GM12865 (cell line): ENCODE measurements at regions not wholly inside any gene's neighbourhood (a gene's known extent, or its start where the extent isn't known, plus 50 kb on each side); places are given as distances from the start of the nearest gene placed in this dataset.

Experiments
- DNase-seq: peaks from one replicate; pipeline ENCODE4 v3.0.0; 2010; ENCODE audit warnings: low read depth
- H3K4me3 ChIP-seq: 2 replicates; pipeline ENCODE4 v1.5.1; 2011; ENCODE audit warnings: mild to moderate bottlenecking, low read depth, low read length, control low read depth
- CTCF ChIP-seq: IDR thresholded peaks from 2 replicates; pipeline ENCODE4 v1.5.1; 2011; ENCODE audit warnings: low read length, control low read depth, low read depth, inconsistent platforms; ENCODE audit not compliant: insufficient read depth; ENCODE audit errors: missing control alignments

- no peak overlapping the region for H3K4me3 ChIP-seq
- TF ChIP-seq CTCF: no peak
- no peak for DNase-seq
These were observed 2032.8 kb downstream of the PCDH7 start for GRCh38 chr4:32752962-32753361.

DNA sequence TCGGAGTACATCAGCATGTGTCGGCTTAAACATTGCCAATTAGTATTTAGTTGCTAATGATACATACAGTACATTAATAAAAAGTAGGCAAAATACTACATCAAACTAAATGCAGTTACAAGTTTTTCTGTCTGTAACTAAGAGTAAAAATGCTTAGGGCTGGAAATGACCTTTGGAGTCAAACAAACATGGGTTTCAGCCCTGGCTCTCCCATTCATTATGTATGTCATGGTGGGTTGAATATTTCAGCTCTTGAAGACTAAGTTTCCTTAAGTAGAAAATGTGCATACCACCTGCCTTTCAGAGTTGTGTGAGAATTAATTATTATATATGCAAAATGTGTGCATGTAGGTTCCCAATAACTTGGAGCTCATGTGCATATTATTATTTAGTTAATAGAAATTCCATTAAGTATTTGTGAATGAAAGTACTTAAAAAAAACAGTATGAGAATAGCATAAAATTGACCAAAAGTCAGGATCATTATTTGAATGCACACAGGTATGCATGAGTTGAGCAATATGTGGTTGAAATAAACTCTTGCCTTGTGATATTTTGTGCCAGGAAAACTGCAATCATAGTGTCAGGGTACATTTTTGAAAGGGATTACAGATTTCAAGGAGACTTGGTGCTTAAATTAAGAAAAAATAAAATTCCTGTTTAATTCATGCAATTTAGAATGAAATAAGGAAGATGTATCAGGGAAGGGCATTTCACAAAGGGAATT, 2048.7 kb downstream of the PCDH7 start:
- H3K4me3 ChIP-seq: no peak overlapping the region
- DNase-seq: no peak
- no peak for TF ChIP-seq CTCF

DNA sequence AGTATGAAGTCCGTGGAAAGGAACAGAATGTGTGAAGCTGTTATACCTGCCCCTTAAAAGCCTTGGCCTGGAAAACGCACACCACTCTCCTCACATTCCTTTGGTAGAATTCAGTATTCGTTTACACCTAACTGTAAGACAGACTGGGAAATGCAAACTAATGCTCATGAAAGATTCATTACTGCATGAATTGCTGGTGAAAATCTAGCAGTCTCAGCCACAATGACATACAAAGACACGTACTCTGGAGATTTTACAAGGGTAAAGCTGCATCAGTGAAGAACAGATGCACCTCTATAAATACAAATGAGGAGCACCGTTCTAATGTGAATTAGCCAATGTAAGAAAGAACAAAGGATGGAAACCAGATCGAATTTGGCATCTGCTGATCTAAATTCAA, 2051.3 kb downstream of the PCDH7 start:
- TF ChIP-seq CTCF: no peak
- H3K4me3 ChIP-seq: no peak overlapping the region
- DNase-seq: no peak

- no peak overlapping the region for H3K4me3 ChIP-seq
- DNase-seq: no peak
- TF ChIP-seq CTCF: no peak
These were observed 2054.9 kb downstream of the PCDH7 start for GRCh38 chr4:32775049-32775448.

DNA sequence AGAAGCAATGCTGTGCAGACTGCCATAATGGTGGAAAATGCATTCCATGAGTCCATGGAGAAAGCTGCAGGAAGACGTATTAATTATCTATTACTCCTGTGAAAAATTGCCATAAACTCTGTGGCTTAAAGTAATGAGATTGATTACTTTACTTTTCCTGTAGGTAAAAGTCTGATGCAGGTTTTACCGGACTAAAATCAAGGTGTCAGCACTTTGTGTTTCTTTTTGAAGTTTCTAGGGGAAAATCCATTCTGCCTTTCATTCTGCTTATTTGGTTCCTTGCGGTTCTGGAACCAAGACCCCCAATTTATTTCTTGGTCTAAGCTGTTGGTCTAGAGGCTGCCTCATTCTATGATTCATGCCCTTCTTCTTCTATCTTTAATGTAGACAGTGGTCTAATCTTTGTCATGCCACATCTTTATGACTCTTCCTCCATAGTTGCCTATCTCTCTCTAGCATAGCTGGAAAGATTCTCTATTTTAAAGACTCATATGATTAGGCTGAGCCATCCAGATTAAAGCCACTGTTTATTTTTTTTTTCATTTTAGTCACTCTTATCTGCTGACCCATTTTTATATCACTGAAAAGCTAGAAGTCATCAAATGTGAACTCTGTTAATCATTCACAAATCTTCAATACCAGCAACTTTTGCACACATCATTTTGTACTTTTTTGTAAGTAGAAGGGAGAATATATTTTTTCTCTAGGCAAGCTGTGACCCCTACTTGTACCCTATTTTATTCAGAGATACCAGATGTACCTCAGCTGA, 2056.4 kb downstream of the PCDH7 start:
- no peak for TF ChIP-seq CTCF
- no peak for DNase-seq
- H3K4me3 ChIP-seq: no peak overlapping the region

DNA sequence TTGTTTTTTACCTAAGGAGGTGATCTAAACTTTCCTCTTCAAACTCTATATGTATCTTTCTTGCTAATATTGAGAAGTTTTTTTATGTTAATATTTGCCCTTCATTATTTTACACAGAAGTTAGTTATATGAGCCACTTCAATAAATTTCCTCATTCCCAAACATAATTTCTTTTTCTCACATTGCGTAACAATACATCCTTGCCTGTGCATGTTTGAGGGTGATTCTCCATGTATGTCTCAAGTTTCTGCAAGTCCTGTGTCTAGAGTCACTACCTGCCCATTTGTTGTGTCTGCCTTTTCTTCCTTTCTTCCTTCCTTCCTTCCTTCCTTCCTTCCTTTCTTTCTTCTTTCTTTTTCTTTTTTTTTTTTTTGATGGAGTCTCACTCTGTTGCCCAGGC, 2057.9 kb downstream of the PCDH7 start:
- TF ChIP-seq CTCF: no peak
- DNase-seq: no peak

More for the DNA sequence above, 2057.9 kb downstream of the PCDH7 start:
- H3K4me3 ChIP-seq: no peak overlapping the region
